ENCODE measurements at regions not wholly inside any gene's neighbourhood (a gene's known extent, or its start where the extent isn't known, plus 50 kb on each side); places are given as distances from the start of the nearest gene placed in this dataset.
"Not testable (repeated sequence)": the region's sequence is repeated elsewhere in the genome, so short reads cannot be mapped to it uniquely, and the experiment has no call there.

DNA sequence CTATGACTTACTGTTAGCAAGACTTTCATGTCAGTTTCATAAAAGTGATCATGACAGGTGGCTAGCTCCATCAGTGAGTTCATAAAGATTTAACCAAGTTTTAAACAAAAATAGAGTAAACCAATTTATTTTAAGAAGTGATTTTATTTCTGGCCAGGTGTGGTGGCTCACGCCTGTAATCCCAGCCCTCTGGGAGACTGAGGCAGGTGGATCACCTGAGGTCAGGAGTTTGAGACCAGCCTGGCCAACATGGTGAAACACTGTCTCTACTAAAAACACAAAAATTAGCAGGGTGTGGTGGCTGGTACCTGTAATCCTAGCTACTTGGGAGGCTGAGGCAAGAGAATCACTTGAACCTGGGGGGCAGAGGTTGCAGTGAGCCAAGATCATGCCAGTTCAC lies 111.4 kb upstream of the MAP2 start:
- TF ChIP-seq, protein P1, sequence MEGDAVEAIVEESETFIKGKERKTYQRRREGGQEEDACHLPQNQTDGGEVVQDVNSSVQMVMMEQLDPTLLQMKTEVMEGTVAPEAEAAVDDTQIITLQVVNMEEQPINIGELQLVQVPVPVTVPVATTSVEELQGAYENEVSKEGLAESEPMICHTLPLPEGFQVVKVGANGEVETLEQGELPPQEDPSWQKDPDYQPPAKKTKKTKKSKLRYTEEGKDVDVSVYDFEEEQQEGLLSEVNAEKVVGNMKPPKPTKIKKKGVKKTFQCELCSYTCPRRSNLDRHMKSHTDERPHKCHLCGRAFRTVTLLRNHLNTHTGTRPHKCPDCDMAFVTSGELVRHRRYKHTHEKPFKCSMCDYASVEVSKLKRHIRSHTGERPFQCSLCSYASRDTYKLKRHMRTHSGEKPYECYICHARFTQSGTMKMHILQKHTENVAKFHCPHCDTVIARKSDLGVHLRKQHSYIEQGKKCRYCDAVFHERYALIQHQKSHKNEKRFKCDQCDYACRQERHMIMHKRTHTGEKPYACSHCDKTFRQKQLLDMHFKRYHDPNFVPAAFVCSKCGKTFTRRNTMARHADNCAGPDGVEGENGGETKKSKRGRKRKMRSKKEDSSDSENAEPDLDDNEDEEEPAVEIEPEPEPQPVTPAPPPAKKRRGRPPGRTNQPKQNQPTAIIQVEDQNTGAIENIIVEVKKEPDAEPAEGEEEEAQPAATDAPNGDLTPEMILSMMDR (IDR thresholded peaks at IDR 0.05; ENCODE audit: low read depth, low read length), result not testable (repeated sequence)
- not testable (repeated sequence) for TF ChIP-seq POLR2A (IDR thresholded peaks at IDR 0.05; ENCODE audit: extremely low read depth, insufficient read length); MYC (IDR thresholded peaks at IDR 0.05; ENCODE audit: low read depth, low read length)
- TF ChIP-seq, protein P2, sequence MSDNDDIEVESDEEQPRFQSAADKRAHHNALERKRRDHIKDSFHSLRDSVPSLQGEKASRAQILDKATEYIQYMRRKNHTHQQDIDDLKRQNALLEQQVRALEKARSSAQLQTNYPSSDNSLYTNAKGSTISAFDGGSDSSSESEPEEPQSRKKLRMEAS (IDR thresholded peaks at IDR 0.05; ENCODE audit: low read depth, low read length), result not testable (repeated sequence)

Data from NB4 (cell line).